Endodermal cell (in vitro differentiated cells): ENCODE measurements at regions not wholly inside any gene's neighbourhood (a gene's known extent, or its start where the extent isn't known, plus 50 kb on each side); places are given as distances from the start of the nearest gene placed in this dataset.
"Not testable (repeated sequence)": the region's sequence is repeated elsewhere in the genome, so short reads cannot be mapped to it uniquely, and the experiment has no call there.

Experiments
- DNase-seq: peaks from one replicate; pipeline ENCODE4 v3.0.0-alpha.2; 2017
- H3K27ac ChIP-seq: 2 replicates; pipeline ENCODE4 v1.5.1; 2013; ENCODE audit warnings: mild to moderate bottlenecking, low read depth, low read length, moderate library complexity
- H3K27me3 ChIP-seq: 2 replicates; pipeline ENCODE4 v1.6.1; 2013; ENCODE audit warnings: mild to moderate bottlenecking, low read length, moderate library complexity; ENCODE audit not compliant: insufficient read depth, control insufficient read depth, poor library complexity, severe bottlenecking
- H3K36me3 ChIP-seq: 2 replicates; pipeline ENCODE4 v1.7.0; 2013; ENCODE audit warnings: mild to moderate bottlenecking, low read length, moderate library complexity; ENCODE audit not compliant: control insufficient read depth, insufficient read depth
- H3K4me1 ChIP-seq: one replicate; pipeline ENCODE4 v1.7.0; 2013; ENCODE audit warnings: low read length; ENCODE audit not compliant: control insufficient read depth, insufficient read depth
- H3K4me3 ChIP-seq: 2 replicates; pipeline ENCODE4 v1.5.1; 2013; ENCODE audit warnings: mild to moderate bottlenecking, low read length, moderate library complexity
- H3K9ac ChIP-seq: 2 replicates; pipeline ENCODE4 v1.6.1; 2013; ENCODE audit warnings: mild to moderate bottlenecking, low read length, moderate library complexity; ENCODE audit not compliant: poor library complexity, severe bottlenecking; ENCODE audit errors: extremely low read depth
- H3K9me3 ChIP-seq: 2 replicates; pipeline ENCODE4 v1.6.1; 2013; ENCODE audit warnings: mild to moderate bottlenecking, low read length, moderate library complexity; ENCODE audit not compliant: control insufficient read depth
- H3K27ac Mint-ChIP-seq: 2 replicates; pipeline ENCODE4 v1.8.0; 2020; ENCODE audit warnings: mixed read lengths
- H3K27me3 Mint-ChIP-seq: 2 replicates; pipeline ENCODE4 v1.8.0; 2021; ENCODE audit warnings: mild to moderate bottlenecking, mixed read lengths; ENCODE audit not compliant: insufficient read depth
- H3K36me3 Mint-ChIP-seq: 2 replicates; pipeline ENCODE4 v1.8.0; 2020; ENCODE audit warnings: low read depth, mixed read lengths
- H3K4me1 Mint-ChIP-seq: 2 replicates; pipeline ENCODE4 v1.8.0; 2020; ENCODE audit warnings: mixed read lengths
- H3K4me3 Mint-ChIP-seq: 2 replicates; pipeline ENCODE4 v1.8.0; 2020; ENCODE audit warnings: mild to moderate bottlenecking, moderate library complexity, mixed read lengths
- H3K9me3 Mint-ChIP-seq: 2 replicates; pipeline ENCODE4 v1.8.0; 2020; ENCODE audit warnings: mild to moderate bottlenecking, mixed read lengths
- CTCF ChIP-seq: fragments of 200-600 bp; sonication (generic); conservative IDR thresholded peaks from 2 replicates; pipeline ENCODE4 v1.5.0; 2021; ENCODE audit warnings: antibody characterized with exemption, mild to moderate bottlenecking
- WGBS, 2 experiments: methylation state at CpG; one replicate each; pipeline versions ENCODE4 v1.1.5 to v1.1.7; 2013; ENCODE audit warnings: missing lambda C conversion rate in 2 of 2, mixed read lengths in 1 of 2; ENCODE audit not compliant: insufficient coverage in 1 of 2, insufficient read length in 1 of 2; 5-methylcytosine and 5-hydroxymethylcytosine counted together

GRCh38 chr10:84632866-84633265 is 304.5 kb downstream of the CCSER2 start:
- no peak for TF ChIP-seq CTCF
- H3K9me3 Mint-ChIP-seq = peaks cover 2% of the 10 kb centered on the region
- H3K9ac ChIP-seq = no peak overlapping the region
- no peaks in the 10 kb centered on the region for H3K9me3 ChIP-seq
- H3K27me3 ChIP-seq = no peaks in the 10 kb centered on the region
- H3K4me1 Mint-ChIP-seq = peaks cover 6% of the 10 kb centered on the region
- H3K36me3 ChIP-seq = no peaks in the 10 kb centered on the region
- DNase-seq = peak; percentile 58
- no peak overlapping the region for H3K27ac ChIP-seq
- no peak overlapping the region for H3K27ac Mint-ChIP-seq
- H3K27me3 Mint-ChIP-seq = no peaks in the 10 kb centered on the region
- H3K4me3 ChIP-seq = no peak overlapping the region
- H3K4me1 ChIP-seq = peaks cover 3% of the 10 kb centered on the region
- no peak overlapping the region for H3K4me3 Mint-ChIP-seq
- WGBS, 2 experiments = 79 to 80% methylated on average over 3 to 5 of the region's 5 CpGs
- H3K36me3 Mint-ChIP-seq = no peaks in the 10 kb centered on the region

- TF ChIP-seq CTCF = no peak
- Histone ChIP-seq H3K4me1 (peaks cover 3% of the 10 kb centered on the region), H3K36me3 (no peaks in the 10 kb centered on the region), H3K4me3 (no peak overlapping the region), H3K27me3 (no peaks in the 10 kb centered on the region), H3K27ac (no peak overlapping the region), H3K9me3 (no peaks in the 10 kb centered on the region), H3K9ac (no peak overlapping the region)
- no peak for DNase-seq
- no peak overlapping the region for H3K27ac Mint-ChIP-seq
- 95% methylated on average over 5 of the region's 5 CpGs for WGBS, 2 experiments
- H3K4me3 Mint-ChIP-seq = no peak overlapping the region
- peaks cover 5% of the 10 kb centered on the region for H3K9me3 Mint-ChIP-seq
- no peaks in the 10 kb centered on the region for H3K36me3 Mint-ChIP-seq
- peaks cover 6% of the 10 kb centered on the region for H3K4me1 Mint-ChIP-seq
- peaks cover 2% of the 10 kb centered on the region for H3K27me3 Mint-ChIP-seq
These were observed 306.2 kb downstream of the CCSER2 start for GRCh38 chr10:84634636-84635035.

- not testable (repeated sequence) for H3K27me3 Mint-ChIP-seq, H3K4me1 Mint-ChIP-seq, H3K27me3 ChIP-seq, H3K9me3 Mint-ChIP-seq, H3K9me3 ChIP-seq, H3K27ac Mint-ChIP-seq, H3K36me3 ChIP-seq, H3K36me3 Mint-ChIP-seq, H3K4me3 Mint-ChIP-seq, H3K9ac ChIP-seq, H3K4me1 ChIP-seq, H3K4me3 ChIP-seq, DNase-seq, H3K27ac ChIP-seq
- WGBS, 2 experiments = 89% methylated on average over 1 of the region's 1 CpG; no CpG with 5 or more reads in 1 of the 2 experiments
These were observed 322.2 kb downstream of the CCSER2 start for GRCh38 chr10:84650628-84651027.

GRCh38 chr10:84654671-84655070 is 326.3 kb downstream of the CCSER2 start:
- H3K27ac Mint-ChIP-seq = no peak overlapping the region
- Histone ChIP-seq H3K4me3 (no peak overlapping the region), H3K9me3 (no peaks in the 10 kb centered on the region), H3K4me1 (no peaks in the 10 kb centered on the region), H3K9ac (no peak overlapping the region), H3K27ac (no peak overlapping the region), H3K27me3 (no peaks in the 10 kb centered on the region), H3K36me3 (no peaks in the 10 kb centered on the region)
- H3K36me3 Mint-ChIP-seq = no peaks in the 10 kb centered on the region
- TF ChIP-seq CTCF = no peak
- peaks cover 2% of the 10 kb centered on the region for H3K4me1 Mint-ChIP-seq
- no peaks in the 10 kb centered on the region for H3K9me3 Mint-ChIP-seq
- no peak overlapping the region for H3K4me3 Mint-ChIP-seq
- WGBS, 2 experiments = 89% methylated on average over 2 of the region's 2 CpGs; no CpG with 5 or more reads in 1 of the 2 experiments
- H3K27me3 Mint-ChIP-seq = no peaks in the 10 kb centered on the region
- no peak for DNase-seq
